Nephron progenitor cell (in vitro differentiated cells): ENCODE measurements at regions not wholly inside any gene's neighbourhood (a gene's known extent, or its start where the extent isn't known, plus 50 kb on each side); places are given as distances from the start of the nearest gene placed in this dataset.
A peak's percentile ranks its signal among the peaks of the same experiment; 100 is the strongest.
"Not testable (repeated sequence)": the region's sequence is repeated elsewhere in the genome, so short reads cannot be mapped to it uniquely, and the experiment has no call there.

Experiments used
- DNase-seq: peaks from one replicate; pipeline ENCODE4 v3.0.0; 2021
- H3K27ac Mint-ChIP-seq: 2 replicates; pipeline ENCODE4 v1.8.0; 2021; ENCODE audit warnings: mild to moderate bottlenecking, moderate library complexity, mixed read lengths
- H3K27me3 Mint-ChIP-seq: 2 replicates; pipeline ENCODE4 v1.8.0; 2021; ENCODE audit warnings: mild to moderate bottlenecking, low read depth, mixed read lengths; ENCODE audit not compliant: poor library complexity
- H3K36me3 Mint-ChIP-seq: 2 replicates; pipeline ENCODE4 v1.8.0; 2021; ENCODE audit warnings: low read depth, mixed read lengths
- H3K4me1 Mint-ChIP-seq: 2 replicates; pipeline ENCODE4 v1.8.0; 2021; ENCODE audit warnings: mixed read lengths
- H3K4me3 Mint-ChIP-seq: 2 replicates; pipeline ENCODE4 v1.8.0; 2021; ENCODE audit warnings: mild to moderate bottlenecking, moderate library complexity, mixed read lengths
- H3K9me3 Mint-ChIP-seq: 2 replicates; pipeline ENCODE4 v1.8.0; 2021; ENCODE audit warnings: mild to moderate bottlenecking, moderate library complexity, mixed read lengths
- CTCF ChIP-seq: fragments of 200-600 bp; sonication (generic); IDR thresholded peaks from 2 replicates; pipeline ENCODE4 v1.5.0; 2021; ENCODE audit warnings: antibody characterized with exemption

- TF ChIP-seq CTCF = no peak
- Mint-ChIP-seq H3K27ac (no peak overlapping the region), H3K4me3 (no peak overlapping the region)
Measured at GRCh38 chr17:78294776-78295175, 63.3 kb downstream of the TMEM235 start.

GRCh38 chr17:78294356-78294755, 62.9 kb downstream of the TMEM235 start:
- Mint-ChIP-seq H3K27ac (no peak overlapping the region), H3K4me1 (peaks cover 19% of the 10 kb centered on the region), H3K27me3 (no peaks in the 10 kb centered on the region), H3K9me3 (no peaks in the 10 kb centered on the region), H3K36me3 (no peaks in the 10 kb centered on the region), H3K4me3 (no peak overlapping the region)
- TF ChIP-seq CTCF = no peak
- DNase-seq = no peak

More at GRCh38 chr17:78294776-78295175, 63.3 kb downstream of the TMEM235 start:
- Mint-ChIP-seq H3K36me3 (no peaks in the 10 kb centered on the region), H3K4me1 (peaks cover 19% of the 10 kb centered on the region), H3K9me3 (no peaks in the 10 kb centered on the region), H3K27me3 (no peaks in the 10 kb centered on the region)
- no peak for DNase-seq

GRCh38 chr17:78293151-78293550, 61.7 kb downstream of the TMEM235 start:
- H3K27ac Mint-ChIP-seq, H3K4me3 Mint-ChIP-seq, DNase-seq, H3K9me3 Mint-ChIP-seq, H3K27me3 Mint-ChIP-seq, H3K36me3 Mint-ChIP-seq: not testable (repeated sequence)
- H3K4me1 Mint-ChIP-seq = peaks cover 19% of the 10 kb centered on the region

- Mint-ChIP-seq H3K27me3 (no peaks in the 10 kb centered on the region), H3K9me3 (no peaks in the 10 kb centered on the region), H3K27ac (peak overlapping the region; percentile 82), H3K36me3 (no peaks in the 10 kb centered on the region), H3K4me3 (no peak overlapping the region), H3K4me1 (peaks cover 16% of the 10 kb centered on the region)
- no peak for TF ChIP-seq CTCF
- no peak for DNase-seq
Measured at GRCh38 chr17:78291944-78292910, 60.8 kb downstream of the TMEM235 start.

GRCh38 chr17:78290721-78291120, 59.3 kb downstream of the TMEM235 start:
- DNase-seq = no peak
- H3K9me3 Mint-ChIP-seq = no peaks in the 10 kb centered on the region
- H3K27me3 Mint-ChIP-seq = no peaks in the 10 kb centered on the region
- H3K36me3 Mint-ChIP-seq = no peaks in the 10 kb centered on the region
- TF ChIP-seq CTCF = no peak
- H3K27ac Mint-ChIP-seq = no peak overlapping the region
- no peak overlapping the region for H3K4me3 Mint-ChIP-seq
- H3K4me1 Mint-ChIP-seq = peaks cover 11% of the 10 kb centered on the region
